Choroid plexus epithelial cell (primary cell): ENCODE measurements at regions not wholly inside any gene's neighbourhood (a gene's known extent, or its start where the extent isn't known, plus 50 kb on each side); places are given as distances from the start of the nearest gene placed in this dataset.
"Not testable (repeated sequence)": the region's sequence is repeated elsewhere in the genome, so short reads cannot be mapped to it uniquely, and the experiment has no call there.

ENCODE experiments used
- DNase-seq: peaks from one replicate; pipeline ENCODE4 v3.0.0-alpha.2; 2010; ENCODE audit warnings: low read depth
- H3K4me3 ChIP-seq: 2 replicates; pipeline ENCODE4 v1.5.1; 2011; ENCODE audit warnings: low read depth, mild to moderate bottlenecking, control low read depth, low read length, moderate library complexity
- CTCF ChIP-seq: conservative IDR thresholded peaks from 2 replicates; pipeline ENCODE4 v1.5.1; 2011; ENCODE audit warnings: low read depth, mild to moderate bottlenecking, control low read depth, inconsistent platforms, low read length, moderate library complexity

- H3K4me3 ChIP-seq: no peak overlapping the region
- DNase-seq: no peak
These were observed 88.2 kb downstream of the KLHL28 start for GRCh38 chr14:44873536-44873935.

GRCh38 chr14:44866770-44867169 lies 95.0 kb downstream of the KLHL28 start:
- DNase-seq: no peak
- TF ChIP-seq CTCF: no peak
- no peak overlapping the region for H3K4me3 ChIP-seq

More at GRCh38 chr14:44873536-44873935, 88.2 kb downstream of the KLHL28 start:
- TF ChIP-seq CTCF: no peak

GRCh38 chr14:44866322-44866721 lies 95.4 kb downstream of the KLHL28 start:
- H3K4me3 ChIP-seq: no peak overlapping the region
- DNase-seq: no peak
- TF ChIP-seq CTCF: no peak

GRCh38 chr14:44863271-44863670 lies 98.5 kb downstream of the KLHL28 start:
- DNase-seq: no peak
- H3K4me3 ChIP-seq: no peak overlapping the region
- TF ChIP-seq CTCF: no peak

GRCh38 chr14:44854114-44854513 lies 107.6 kb downstream of the KLHL28 start:
- TF ChIP-seq CTCF: no peak
- no peak for DNase-seq
- no peak overlapping the region for H3K4me3 ChIP-seq

GRCh38 chr14:44847526-44848309 lies 114.0 kb downstream of the KLHL28 start:
- TF ChIP-seq CTCF: no peak

GRCh38 chr14:44846232-44846824 lies 115.4 kb downstream of the KLHL28 start:
- TF ChIP-seq CTCF: peak; percentile 79
- H3K4me3 ChIP-seq: no peak overlapping the region
- peak; percentile 69 for DNase-seq

More at GRCh38 chr14:44847526-44848309, 114.0 kb downstream of the KLHL28 start:
- DNase-seq: peak; percentile 9
- H3K4me3 ChIP-seq: no peak overlapping the region

GRCh38 chr14:44835928-44836327 lies 125.8 kb downstream of the KLHL28 start:
- not testable (repeated sequence) for H3K4me3 ChIP-seq, DNase-seq
